SHP77 treated with DMSO at 0.1 percent for 48 hours (cell line): ENCODE measurements at regions not wholly inside any gene's neighbourhood (a gene's known extent, or its start where the extent isn't known, plus 50 kb on each side); places are given as distances from the start of the nearest gene placed in this dataset.
"Not testable (repeated sequence)": the region's sequence is repeated elsewhere in the genome, so short reads cannot be mapped to it uniquely, and the experiment has no call there.

Experiments used
- DNase-seq: peaks from one replicate; lab custom pipeline; 2025; lab: John Stamatoyannopoulos, UW

DNA sequence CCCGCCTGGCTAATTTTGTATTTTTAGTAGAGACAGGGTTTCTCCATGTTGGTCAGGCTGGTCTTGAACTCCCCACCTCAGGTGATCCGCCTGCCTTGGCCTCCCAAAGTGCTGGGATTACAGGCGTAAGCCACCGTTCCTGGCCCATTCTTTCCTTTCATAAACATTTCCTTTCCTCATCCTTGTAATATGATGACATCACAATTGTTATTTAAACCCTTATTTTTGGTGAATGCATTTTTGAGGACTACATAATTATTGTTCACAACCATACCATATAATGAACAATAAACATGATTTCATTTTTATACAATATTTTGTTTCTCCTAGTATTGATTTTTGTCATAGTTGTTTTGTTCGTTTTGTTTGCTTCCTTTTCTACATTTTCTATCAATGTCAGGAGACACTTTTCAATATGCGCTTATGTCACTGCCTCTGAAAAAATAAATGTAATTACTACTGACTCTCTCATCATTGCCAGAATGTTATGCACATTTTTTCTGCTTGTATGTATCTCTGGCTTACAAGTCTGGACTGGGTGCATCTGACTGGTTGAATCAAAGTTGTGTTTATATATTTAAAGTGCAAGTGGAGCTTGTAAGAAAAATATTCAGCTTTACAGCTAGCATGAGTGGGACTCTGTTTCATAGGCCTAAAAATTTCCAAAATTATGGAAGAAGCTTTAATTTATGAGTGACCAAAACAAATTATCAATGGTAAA lies 2286.3 kb upstream of the RAG2 start:
- DNase-seq: no peak

DNA sequence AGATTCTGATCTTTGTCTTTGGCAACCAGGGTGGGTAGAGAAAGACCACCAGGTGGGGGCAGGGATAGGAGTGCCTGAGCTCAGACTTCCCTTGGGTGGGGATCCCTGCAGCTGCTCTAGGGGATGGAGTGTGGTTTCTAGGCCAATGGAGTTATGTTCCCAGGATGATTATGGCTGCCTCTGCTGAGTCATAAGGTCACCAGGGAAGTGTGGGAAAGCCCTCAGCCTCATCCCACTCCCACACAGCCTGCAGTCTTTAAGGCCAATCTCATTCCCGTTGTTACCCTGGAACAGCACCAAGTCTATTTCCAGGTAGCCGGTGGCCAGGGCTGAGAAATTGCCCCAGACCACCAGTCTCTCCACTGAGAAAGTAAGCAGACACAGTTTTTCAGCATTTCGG lies 2269.3 kb upstream of the RAG2 start:
- DNase-seq: no peak

DNA sequence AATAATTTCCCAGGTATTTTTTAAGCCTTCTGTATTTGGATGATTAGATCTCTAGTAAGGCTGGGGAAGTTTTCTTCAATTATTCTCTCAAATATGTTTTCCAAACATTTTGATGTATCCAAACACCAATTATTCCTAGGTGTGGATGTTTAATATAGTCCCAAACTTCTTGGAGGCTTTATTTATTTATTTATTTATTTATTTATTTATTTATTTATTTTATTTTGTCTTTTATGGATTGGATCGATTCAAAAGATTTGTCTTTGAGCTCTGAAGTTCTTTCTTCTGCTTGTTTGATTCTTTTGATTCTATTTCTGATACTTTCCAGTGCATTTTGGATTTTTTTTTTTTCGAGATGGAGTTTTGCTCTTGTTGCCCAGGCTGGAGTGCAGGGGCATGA lies 2267.9 kb upstream of the RAG2 start:
- DNase-seq: no peak

DNA sequence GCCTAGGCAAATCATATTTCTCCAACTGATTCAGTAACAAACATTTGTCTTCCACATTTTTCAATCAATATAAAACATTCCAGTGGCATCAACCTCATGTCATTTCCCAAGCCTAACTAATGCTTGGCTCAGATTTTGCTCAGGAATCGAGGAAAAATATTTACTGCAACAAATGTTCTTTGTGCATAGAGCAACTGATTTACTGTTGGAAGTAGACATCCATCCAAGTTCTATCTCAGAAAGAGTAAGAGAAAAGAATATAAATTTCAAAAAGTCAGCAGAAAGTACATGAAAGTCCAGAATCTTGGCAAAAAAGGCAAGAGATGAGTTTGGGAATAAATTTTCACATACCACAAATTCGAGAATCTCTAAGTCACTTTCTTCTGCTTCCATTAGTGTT lies 2245.0 kb upstream of the RAG2 start:
- DNase-seq: no peak

DNA sequence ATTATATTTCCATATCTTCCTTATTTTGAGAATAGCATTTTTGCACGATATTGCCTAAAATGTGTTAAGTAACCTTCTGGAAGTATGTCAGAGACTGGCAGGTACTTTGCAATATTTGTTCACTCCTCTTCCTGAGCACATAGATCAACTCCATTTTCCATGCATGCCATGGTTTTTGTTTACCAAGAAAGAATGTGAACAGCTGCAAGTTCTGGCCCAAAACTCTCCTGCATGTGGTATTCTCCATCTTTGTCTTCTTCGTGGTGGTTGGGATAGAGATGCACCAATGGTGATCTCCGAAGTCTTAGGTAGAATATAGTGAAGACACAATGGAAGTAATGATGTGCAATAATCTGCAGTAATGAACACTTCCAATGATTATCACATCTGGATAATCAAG lies 2241.0 kb upstream of the RAG2 start:
- DNase-seq: no peak

DNA sequence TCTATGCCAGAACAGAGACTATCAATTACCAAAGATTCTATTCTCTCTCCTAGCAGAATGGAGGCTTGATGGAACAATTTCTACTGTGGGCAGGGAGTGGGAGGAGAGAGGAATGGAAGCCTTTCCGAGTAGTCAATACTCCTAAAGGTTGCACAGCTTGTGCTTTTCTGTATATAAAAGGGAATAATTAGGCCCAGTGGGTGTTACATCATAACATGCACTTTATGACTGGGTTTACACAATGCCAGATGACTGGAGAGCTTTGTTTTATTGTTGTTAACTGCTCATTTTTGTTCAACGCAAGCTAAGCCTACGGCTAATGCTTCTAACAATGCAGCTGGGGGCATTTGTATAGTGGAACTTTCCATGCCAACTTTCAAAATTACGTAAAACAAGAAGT lies 2237.9 kb upstream of the RAG2 start:
- DNase-seq: no peak

DNA sequence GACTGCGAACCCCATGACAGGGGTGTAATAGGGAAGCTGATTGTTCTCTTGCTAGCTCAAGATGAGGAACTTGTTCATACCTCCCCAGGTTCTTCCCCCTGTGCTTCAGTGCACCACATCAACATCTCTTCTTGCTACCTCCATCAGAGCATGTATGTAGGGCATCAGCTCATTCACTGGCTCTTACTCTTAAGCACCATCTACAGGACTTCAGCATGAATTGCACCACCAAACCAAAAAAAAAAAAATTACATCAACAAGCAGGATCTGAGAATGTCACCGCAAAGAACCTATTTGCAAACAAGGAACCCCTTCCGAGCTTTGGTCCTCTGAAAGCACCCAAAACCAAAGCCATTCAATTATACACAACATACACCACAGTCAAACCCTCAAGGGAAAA lies 2226.5 kb upstream of the RAG2 start:
- no peak for DNase-seq

DNA sequence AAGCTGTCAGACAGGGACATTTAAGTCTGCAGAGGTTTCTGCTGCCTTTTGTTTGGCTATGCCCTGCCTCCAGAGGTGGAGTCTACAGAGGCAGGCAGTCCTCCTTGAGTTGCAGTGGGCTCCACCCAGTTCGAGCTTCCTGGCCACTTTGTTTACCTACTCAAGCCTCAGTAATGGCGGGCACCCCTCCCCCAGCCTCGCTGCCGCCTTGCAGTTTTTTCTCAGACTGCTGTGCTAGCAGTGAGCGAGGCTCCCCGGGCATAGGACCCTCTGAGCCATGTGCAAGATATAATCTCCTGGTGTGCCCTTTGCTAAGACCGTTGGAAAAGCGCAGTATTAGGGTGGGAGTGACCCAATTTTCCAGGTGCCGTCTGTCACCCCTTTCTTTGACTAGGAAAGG lies 2223.8 kb upstream of the RAG2 start:
- DNase-seq: not testable (repeated sequence)

DNA sequence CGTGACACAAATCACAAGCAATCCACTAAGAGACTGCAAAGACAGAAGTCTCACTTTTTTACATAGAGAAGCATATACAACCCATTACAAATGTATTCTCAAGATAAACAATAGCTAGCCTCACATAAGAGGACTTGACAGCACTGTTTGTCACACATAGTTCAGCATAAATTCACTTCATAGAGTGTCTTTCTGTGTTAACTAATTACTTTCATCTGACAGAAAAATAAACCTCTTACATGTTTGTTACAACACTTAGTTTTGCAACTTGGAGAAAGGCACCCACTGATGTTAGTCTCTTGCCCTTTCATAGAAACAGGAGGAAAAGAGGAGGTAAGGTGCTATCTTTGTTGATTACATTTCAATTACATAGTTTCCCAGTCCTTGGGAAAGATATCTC lies 2221.9 kb upstream of the RAG2 start:
- DNase-seq: no peak

DNA sequence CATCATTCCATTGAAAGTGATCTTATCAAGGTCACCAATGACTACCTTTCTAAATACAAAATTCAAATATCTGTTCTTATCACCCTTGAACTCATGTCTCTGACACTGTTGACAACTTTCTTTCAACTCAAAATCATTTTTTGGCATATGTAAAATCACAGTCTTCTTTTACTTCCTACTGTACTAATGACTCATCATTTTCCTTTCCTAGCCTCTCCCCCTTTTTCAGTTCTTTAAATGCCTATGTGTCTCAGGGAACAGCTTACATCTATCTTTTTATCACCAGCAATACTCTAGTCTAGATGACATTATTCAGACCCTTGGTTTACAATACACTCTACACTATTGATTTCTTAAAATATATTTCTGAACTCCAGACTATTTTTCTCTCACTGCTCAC lies 2220.7 kb upstream of the RAG2 start:
- no peak for DNase-seq

DNA sequence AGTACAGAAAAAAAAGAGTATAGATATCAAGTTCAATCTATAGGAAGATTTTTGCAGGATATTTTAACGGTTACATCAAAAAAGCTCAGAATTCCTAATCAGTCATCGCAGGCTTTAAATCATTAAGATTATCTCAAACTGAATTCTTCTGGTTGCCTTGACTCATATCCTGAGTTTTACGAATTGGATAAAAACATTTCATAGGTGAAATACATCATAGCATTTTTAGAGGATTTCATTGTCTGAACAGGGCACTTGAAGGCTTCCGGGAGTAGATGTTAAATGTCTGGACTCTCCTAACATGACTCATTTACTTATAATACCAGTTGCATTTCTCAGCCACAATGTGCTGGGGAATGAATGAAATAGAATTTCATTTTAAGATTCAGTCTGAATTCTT lies 2216.6 kb upstream of the RAG2 start:
- no peak for DNase-seq

DNA sequence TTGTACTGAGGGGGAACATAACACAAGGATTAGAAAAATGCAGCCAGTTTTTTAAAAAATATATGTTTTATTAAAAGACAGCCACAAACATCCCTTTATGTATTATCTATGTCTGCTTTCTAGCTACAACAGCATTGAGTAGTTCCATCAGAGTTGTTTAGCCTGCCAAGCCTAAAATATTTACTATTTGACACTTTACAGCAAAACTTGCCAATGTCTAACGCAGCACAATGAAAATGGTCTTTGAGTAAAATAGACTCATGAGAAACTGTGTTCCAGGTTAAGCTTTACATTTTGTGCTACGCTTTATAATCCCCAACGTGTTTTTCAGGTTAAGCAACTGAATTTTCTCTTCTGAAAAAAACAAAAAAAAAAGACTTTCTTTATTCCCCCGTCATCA lies 2211.5 kb upstream of the RAG2 start:
- no peak for DNase-seq

DNA sequence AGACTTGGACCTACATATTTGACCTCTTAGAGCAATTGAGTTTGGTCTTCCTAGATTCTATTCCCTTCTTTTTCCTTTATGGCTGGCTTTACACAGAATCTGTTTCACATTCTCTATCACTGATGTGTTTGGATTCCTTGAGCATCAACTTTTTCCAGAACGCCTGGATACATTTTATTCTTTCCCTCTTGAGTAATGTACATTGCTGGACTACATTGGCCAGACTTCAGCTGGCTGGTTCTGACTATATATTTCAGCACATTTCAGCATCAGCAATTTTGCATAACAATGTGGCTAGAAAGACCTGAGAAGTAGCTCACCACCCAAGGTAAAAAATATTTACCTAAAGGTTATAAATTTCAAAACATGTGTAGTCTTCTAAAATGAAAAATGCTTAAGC lies 2198.2 kb upstream of the RAG2 start:
- DNase-seq: no peak

DNA sequence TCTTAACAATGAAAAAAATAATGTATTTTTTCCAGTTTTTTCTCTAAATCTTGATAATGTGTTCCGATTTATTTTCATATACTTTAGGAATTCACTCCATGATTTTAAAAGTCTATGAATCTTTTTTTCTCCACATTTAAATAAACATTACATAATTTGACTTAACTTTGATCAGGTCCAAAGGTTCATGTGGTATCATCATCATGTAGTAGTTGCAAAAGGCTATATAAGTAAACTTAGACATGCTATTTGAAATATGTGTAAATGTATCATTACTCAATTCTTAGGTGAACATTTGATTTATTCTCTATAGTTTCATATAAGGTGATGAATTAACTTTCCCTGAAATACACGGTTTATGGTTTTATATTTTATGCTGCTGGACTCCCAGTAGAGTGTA lies 2197.0 kb upstream of the RAG2 start:
- no peak for DNase-seq

DNA sequence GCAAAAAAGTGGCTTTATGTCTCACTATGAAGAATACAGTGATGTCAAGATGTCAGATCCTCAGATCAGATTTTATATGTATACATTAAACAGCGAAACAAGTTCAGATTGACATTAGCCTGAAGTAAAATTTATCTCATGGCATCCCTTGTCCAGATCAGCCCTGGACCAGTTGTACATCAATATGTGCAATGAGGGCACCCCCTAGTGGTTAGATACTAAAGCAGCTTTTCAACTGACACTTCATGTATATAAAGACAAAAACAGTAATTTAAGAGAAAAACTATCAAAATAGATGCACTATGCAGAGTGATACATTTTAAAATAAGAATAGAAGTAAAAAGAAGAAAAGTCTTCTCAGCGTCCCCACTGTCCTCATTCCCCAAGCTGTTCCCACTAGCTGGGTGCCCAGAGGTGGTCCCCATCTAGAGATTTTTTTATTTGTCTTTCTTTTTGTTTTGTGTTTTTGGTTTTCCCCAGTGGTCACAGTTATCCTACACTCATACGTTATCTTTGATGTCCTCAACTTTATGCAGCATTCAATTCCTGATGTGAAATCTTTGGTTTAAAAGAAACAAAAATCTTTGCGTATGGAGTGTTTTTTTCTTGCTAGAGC lies 2193.4 kb upstream of the RAG2 start:
- DNase-seq: peak; percentile 37

DNA sequence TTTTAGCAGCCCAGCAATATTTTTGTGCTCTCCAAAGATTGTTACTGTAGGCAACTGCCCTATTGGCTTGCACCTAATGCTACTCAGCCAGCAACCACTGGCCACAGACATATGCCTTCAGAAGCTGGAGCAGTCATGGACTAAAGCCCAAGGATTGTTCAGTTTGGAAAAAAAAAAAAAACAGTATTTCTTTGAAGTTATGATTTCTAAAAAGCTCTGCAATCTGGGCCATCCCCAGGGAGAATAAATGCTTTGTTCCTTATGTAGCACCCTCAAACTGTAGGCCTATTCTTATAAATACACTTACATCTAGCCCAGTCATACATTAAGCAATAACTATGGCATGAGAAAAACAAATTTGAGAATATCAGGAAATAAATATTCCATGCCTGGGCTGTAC lies 2190.5 kb upstream of the RAG2 start:
- no peak for DNase-seq

DNA sequence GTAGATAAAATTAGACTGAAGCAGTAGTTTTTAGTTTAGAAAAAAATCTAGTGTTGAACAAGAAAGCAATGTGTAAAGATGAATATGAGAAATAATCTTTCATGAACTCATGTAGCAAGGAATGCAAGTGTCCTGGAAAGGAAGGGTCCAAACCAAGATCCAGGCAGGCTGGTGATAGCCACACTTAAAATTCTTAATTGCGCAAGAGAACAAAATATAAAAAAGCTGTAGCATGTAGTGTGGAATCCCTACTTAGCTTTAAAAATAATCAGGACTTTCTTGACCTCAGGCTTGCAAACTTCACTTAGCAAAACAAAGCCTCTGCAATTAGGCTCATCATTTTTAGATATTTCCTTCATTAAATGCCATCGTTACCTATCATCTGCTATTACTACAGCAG lies 2186.1 kb upstream of the RAG2 start:
- DNase-seq: no peak

DNA sequence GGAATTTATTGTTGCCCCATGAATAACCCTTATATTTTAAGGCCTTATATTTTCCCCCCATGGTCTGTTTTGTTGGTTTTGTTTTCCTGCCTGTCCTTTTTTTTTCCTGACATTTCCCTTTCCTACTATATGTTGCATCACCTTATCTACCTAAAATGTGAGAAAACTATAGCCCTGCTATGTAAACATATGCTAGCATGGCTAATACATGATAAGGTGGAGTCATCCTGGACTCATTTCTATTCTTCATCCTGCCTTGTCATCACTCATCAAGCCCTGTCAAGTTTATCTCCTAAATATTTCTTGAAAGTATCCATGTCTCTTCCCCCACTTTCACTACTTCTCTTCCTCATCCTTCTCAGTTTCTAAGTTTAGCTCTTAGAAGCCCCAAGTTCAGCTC lies 2168.8 kb upstream of the RAG2 start:
- no peak for DNase-seq

DNA sequence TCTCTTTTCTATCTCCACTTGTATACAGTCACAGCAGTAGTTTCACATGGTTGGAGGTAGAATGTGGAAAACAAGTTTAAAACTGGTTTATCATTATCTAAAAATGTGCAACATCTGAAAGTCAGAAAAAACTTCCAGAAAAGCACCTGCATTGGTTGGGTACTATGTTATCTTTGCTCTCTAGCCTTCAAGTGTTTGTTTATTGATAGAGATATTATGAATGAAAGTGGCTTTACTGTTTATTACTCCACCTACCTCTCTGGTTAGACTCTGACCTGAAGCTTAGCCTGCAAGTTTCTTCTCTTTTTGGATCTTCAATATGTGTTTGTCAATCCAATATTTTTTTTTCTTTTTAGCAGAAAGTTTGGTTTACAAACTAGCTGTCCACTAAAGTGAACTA lies 2161.4 kb upstream of the RAG2 start:
- DNase-seq: no peak

DNA sequence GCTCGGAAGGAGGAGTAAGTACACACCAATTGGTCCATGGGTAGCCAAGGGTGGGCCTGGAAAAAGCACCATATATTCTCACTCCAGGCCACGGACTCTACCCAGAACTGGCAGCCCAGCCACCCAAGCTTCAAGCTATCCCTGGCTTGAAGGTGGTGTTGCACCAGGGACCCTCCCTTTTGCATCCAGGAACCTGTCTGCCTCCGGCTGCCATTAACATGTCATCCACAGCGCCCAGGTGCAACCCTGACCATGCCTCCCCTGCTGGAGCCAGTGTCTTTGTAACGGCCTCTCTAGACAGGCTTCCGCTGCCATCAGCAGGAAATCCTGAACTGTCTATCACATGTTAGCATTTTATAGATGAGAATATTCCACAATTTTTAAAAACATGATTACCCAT lies 2158.5 kb upstream of the RAG2 start:
- DNase-seq: no peak

DNA sequence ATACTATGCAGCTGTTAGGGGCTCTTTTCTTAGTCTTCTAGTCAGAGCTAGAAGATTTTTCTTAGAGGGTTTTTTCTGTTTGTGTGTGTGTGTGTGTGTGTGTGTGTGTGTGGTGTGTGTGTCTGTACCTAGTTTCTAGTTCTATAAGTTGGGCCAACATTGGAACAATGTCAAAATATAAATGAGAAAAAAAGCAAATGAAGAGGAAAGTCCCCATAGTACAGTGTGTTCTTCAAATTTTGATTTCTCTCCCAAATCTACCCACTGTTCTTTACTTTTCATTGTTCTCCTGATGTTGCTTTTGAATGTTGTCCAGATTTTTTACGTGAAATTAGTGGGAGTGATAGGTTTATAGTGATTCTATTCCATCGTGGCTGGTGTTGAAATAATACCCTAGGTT lies 2153.4 kb upstream of the RAG2 start:
- DNase-seq: no peak

DNA sequence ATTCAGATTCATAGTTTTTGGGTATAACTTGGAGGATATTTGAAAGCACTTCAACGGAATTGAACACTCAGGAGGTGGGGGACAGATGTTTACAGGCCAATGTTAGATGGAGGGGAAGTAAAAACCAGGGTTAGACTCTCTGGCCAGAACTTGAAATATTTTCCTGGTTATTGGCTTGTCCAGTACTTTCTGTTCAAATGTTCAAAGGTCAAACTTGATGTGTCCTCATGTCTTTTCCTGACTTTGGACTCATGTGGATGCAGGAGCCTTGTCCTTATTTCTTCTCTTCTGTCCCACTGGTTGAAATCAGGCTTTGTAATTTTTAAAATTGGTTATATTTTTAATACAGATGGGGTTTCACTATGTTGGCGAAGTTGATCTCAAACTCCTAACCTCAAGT lies 2148.5 kb upstream of the RAG2 start:
- not testable (repeated sequence) for DNase-seq

DNA sequence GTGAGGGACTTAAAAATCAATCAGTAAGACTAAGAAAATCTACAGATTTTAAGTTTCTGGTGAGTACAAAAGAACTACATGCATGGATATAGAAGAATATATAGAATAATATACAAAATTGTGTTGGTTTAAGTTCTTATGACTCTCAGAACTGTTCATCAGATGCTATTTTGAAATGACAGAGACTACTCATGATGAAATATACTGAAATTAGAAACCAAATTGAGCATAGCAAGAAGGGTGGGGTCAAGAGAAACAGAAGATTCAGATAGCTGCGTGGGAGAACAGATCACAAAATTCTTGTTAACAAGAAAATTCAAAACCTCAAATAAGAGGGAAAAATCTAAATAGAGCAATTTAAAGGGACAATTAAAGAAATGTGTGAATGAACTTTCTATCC lies 2125.3 kb upstream of the RAG2 start:
- no peak for DNase-seq

DNA sequence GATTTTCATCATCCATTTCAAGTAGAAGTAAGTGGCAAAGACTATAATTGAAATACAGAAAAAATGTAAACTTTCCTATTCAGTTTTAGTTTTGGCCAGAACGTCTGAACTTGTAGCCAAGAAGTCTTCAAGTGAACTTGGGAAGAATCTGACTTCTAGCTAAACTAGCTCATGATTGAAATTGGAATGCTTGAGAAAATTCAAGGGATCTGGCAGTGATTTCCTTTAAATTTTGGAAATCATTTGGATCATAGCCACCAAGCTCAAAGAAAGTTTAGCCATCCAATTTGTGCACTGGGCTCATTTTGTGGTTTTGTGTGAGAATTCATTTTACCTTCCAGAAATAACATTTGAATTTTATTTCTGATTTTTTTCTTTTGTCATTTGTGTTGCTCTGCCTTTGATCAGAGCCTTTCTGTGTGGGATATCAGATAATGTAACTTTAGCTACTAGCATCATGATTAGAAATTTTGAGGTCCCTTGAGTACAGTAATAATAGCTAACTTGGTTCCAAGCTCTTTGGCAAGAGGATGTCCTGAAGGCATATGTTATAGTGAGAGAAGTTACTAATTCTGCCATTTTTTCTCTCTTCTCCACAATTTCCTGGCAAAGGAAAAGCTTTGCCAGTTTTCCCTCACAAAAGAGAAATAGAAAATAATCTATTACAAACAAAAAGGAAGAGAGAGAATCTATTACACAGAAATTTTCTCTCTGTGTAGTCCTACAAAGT lies 2123.7 kb upstream of the RAG2 start:
- DNase-seq: no peak
